ENCODE measurements at regions not wholly inside any gene's neighbourhood (a gene's known extent, or its start where the extent isn't known, plus 50 kb on each side); places are given as distances from the start of the nearest gene placed in this dataset.
"Not testable (repeated sequence)": the region's sequence is repeated elsewhere in the genome, so short reads cannot be mapped to it uniquely, and the experiment has no call there.

DNA sequence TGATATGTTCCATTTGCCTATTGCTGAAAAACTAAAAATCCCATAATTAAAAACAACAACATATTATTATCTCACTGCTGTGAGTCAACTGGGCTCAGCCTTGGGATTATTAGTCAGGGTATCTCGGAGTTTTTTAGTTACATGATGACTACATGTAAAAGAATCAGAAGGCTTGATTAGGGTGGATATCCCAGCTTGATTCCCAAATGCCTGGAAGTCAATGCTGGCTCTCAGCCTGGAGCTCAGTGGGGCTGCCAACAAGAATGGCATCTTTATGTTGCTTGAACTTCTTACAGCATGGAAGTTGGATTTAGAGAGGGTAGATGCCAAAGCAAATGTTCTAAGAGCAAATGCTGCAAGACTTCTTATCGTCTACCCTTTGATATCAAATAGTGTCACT is 278.5 kb downstream of the PLOD2 start:
- no peak for ATAC-seq (ENCODE audit: low read depth)
- Mint-ChIP-seq H3K27me3 (no peaks in the 10 kb centered on the region), H3K27ac (no peak overlapping the region), H3K9me3 (peaks cover 3% of the 10 kb centered on the region), H3K36me3 (no peaks in the 10 kb centered on the region), H3K4me1 (no peaks in the 10 kb centered on the region), H3K4me3 (no peak overlapping the region)
- DNase-seq (ENCODE audit: low spot score in 2 of 2), result no peak

DNA sequence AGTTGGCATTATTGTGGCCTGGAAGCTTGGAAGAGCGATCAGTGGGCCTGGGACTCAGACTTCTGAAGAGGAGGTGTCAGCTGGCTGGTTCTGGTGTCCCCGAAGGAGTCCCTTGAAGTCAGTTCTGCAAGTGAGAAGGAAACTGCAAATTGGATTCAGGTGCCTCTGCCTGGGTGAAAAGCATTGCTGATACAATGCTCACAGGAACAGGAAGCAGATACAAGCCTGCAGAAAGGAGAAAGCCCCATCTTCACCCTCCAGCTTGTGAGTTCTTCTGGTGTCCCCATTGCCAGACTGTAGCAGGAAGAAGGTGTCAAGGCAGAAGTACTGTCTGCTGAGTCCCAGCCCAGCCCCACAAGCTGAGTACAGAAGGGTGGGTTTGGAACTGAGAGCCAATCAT is 271.3 kb downstream of the PLOD2 start:
- Mint-ChIP-seq H3K27ac (no peak overlapping the region), H3K4me3 (no peak overlapping the region), H3K4me1 (no peaks in the 10 kb centered on the region), H3K9me3 (no peaks in the 10 kb centered on the region), H3K27me3 (no peaks in the 10 kb centered on the region), H3K36me3 (no peaks in the 10 kb centered on the region)
- ATAC-seq (ENCODE audit: low read depth) (no peak), DNase-seq (ENCODE audit: low spot score in 2 of 2) (no peak)

DNA sequence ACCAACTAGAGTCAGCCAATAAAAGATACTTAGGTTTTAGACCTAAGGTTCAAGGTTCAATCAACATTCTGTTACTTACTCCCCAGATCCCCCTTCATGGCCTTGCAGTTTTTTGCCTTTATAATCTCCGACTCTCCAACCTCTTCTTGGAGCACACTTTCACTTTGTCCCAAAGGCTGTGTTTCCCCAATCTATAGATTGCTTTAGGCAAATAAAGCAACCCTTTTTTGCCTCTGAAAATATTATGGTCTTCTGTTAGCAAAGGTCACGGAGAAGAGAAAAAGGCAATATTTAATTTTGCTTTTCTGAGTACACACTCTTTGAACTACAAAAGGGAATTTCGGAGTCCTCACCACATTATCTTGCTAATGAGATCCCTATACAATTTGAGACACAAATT is 268.1 kb downstream of the PLOD2 start:
- ATAC-seq (ENCODE audit: low read depth) (no peak), DNase-seq (ENCODE audit: low spot score in 2 of 2) (no peak)
- H3K36me3 Mint-ChIP-seq, result no peaks in the 10 kb centered on the region
- no peaks in the 10 kb centered on the region for H3K27me3 Mint-ChIP-seq
- no peaks in the 10 kb centered on the region for H3K4me1 Mint-ChIP-seq
- H3K9me3 Mint-ChIP-seq, result peaks cover 1% of the 10 kb centered on the region
- H3K27ac Mint-ChIP-seq, result no peak overlapping the region
- H3K4me3 Mint-ChIP-seq, result no peak overlapping the region

DNA sequence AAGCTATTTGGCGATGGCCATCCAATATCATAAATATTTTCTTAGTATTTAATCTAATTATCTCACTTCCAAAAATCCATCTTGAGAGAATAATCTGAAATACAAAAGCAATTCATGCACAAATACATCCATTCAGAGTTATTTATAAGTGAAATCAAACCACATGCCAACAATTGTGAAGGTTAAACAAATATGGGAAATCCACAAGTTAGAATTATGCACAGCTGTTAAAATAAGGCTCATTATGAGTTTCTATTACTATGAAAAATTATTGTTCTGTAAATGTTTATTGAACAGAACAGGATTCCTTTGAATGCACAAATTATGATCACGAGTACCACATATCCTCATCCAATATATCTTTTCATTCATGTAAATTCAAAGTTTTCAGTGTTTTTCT is 267.7 kb downstream of the PLOD2 start:
- peaks cover 1% of the 10 kb centered on the region for H3K9me3 Mint-ChIP-seq
- ATAC-seq (ENCODE audit: low read depth) (no peak), DNase-seq (ENCODE audit: low spot score in 2 of 2) (no peak)
- no peak overlapping the region for H3K4me3 Mint-ChIP-seq
- no peaks in the 10 kb centered on the region for H3K27me3 Mint-ChIP-seq
- no peaks in the 10 kb centered on the region for H3K4me1 Mint-ChIP-seq
- no peak overlapping the region for H3K27ac Mint-ChIP-seq
- no peaks in the 10 kb centered on the region for H3K36me3 Mint-ChIP-seq

DNA sequence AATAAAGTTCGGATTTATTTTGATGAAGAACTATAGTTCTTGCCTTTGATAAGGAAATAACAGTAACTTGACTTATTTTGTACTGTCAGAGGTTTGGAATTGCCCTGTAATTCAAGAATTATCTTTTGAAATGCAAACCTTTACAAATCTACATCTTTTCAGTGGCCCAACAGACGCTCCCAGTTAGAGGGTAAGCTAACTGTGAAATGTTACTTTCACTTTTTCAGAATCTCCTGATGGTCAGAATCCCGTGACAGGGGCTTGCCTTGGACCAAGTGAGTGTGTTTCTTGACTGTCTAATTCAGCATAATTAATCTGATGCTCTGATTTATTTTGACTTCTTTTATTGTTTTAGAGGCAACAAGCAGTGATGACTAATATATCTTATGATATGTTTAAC is 262.5 kb downstream of the PLOD2 start:
- H3K27ac Mint-ChIP-seq, result no peak overlapping the region
- H3K36me3 Mint-ChIP-seq, result no peaks in the 10 kb centered on the region
- no peak overlapping the region for H3K4me3 Mint-ChIP-seq
- DNase-seq (ENCODE audit: low spot score in 2 of 2) (no peak), ATAC-seq (ENCODE audit: low read depth) (no peak)
- peaks cover 1% of the 10 kb centered on the region for H3K9me3 Mint-ChIP-seq
- no peaks in the 10 kb centered on the region for H3K27me3 Mint-ChIP-seq
- no peaks in the 10 kb centered on the region for H3K4me1 Mint-ChIP-seq

DNA sequence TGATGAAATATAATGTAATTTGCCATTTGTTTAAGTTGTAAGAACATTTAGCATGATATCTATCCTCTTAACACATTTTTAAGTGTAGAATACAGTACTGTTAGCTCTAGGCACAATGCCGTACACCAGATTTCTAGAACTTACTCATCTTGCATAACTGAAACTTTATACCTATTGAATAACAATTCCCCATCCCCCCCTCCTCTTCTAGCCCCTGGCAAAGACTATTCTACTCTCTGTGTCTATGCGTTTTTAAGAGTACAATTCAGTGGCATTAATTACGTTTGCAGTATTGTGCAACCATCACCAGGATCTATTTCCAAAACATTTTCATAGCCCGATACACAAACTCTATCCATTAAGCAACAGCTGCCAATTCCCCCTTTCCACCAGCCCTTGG is 261.7 kb downstream of the PLOD2 start:
- no peak for DNase-seq (ENCODE audit: low spot score in 2 of 2)
- Mint-ChIP-seq H3K27ac (no peak overlapping the region), H3K4me3 (no peak overlapping the region), H3K36me3 (no peaks in the 10 kb centered on the region), H3K4me1 (no peaks in the 10 kb centered on the region), H3K27me3 (no peaks in the 10 kb centered on the region), H3K9me3 (peaks cover 1% of the 10 kb centered on the region)
- no peak for ATAC-seq (ENCODE audit: low read depth)

DNA sequence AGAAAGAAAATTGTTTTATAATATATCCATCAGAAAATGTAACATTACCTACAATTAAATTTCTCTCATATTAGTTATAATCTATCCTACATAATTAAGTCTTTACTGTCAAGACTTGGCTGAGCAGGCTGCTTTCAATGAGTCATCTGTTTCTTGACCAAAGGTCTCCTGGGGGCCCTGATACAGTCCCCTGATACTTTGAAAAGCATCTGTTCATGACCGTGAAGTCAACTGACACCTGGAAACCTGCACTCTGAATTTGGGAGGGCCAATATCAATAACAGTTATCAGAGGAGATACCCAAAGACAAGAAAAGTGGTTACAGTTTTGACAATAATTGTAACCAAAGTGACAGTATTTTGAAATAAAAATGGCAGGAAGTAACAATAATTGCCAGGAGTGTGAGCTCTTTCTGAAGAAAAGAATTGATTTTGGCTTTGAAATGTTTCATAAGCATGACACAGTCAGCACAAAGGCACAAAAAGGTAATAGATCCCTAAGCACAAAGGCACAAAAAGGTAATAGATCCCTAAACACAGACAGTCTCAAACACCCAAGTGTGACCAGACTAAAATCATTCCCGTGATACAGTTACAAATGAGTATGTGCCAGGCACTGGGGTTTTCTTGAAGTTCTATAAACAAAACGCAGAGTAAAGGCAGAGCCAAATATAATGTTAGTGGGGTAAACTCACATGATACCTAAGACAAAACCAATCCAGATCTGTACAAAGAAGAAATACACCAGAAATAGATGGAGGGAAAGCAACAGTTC is 260.7 kb downstream of the PLOD2 start:
- ATAC-seq (ENCODE audit: low read depth) (no peak), DNase-seq (ENCODE audit: low spot score in 2 of 2) (no peak)
- Mint-ChIP-seq H3K9me3 (peaks cover 1% of the 10 kb centered on the region), H3K36me3 (no peaks in the 10 kb centered on the region), H3K4me1 (no peaks in the 10 kb centered on the region), H3K27ac (no peak overlapping the region), H3K27me3 (no peaks in the 10 kb centered on the region), H3K4me3 (no peak overlapping the region)

DNA sequence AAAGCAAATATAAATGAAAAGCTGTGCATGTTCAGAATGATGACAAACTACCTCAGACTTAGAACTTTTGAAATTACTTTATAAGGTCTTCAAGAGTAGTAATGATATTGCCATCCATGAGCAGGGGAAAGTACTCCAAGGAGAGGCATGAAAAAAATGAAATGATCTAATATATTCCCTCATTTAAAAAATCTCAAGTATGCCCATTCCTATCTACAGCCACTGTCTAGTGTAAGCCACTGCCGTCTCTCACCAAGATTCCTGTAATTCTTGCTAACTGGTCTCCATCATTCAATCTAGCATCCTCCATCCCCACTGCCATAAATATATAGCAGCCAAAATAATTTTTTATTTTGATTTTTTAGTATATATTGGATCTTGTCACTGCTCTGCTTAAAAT is 258.8 kb downstream of the PLOD2 start:
- ATAC-seq (ENCODE audit: low read depth) (no peak), DNase-seq (ENCODE audit: low spot score in 2 of 2) (no peak)
- Mint-ChIP-seq H3K9me3 (no peaks in the 10 kb centered on the region), H3K36me3 (no peaks in the 10 kb centered on the region), H3K27ac (no peak overlapping the region), H3K4me1 (no peaks in the 10 kb centered on the region), H3K27me3 (no peaks in the 10 kb centered on the region), H3K4me3 (no peak overlapping the region)

DNA sequence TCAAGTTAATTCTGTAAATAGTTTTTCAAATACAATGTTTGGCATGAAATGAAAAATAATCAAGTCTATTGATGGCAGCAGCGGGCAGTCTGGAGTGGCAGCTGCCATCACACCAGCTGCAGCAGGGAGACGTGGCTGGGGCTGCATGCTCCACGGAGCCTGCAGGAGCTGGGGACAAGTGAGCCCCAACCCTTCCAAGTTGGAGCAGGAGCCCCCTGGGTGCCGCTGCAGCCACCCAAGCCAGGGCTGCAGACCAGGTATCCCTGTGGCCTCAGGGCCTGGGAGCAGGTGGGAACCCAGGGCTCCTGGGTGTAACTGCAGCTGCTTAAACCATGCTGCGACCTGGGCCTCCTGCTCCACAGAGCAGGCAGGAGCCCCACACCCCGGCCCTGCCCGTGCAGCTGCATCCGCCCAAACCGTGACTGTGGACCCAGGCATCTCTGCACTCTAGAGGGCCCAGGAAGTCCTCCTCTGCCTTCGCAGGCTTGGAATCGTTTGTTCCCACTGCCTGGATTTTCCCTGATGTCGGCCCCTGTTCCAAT is 257.4 kb downstream of the PLOD2 start:
- no peaks in the 10 kb centered on the region for H3K36me3 Mint-ChIP-seq
- ATAC-seq (ENCODE audit: low read depth), result no peak
- H3K27ac Mint-ChIP-seq, result no peak overlapping the region
- no peak overlapping the region for H3K4me3 Mint-ChIP-seq
- H3K9me3 Mint-ChIP-seq, result no peaks in the 10 kb centered on the region
- DNase-seq (ENCODE audit: low spot score in 2 of 2), result no peak
- H3K4me1 Mint-ChIP-seq, result no peaks in the 10 kb centered on the region
- H3K27me3 Mint-ChIP-seq, result no peaks in the 10 kb centered on the region

DNA sequence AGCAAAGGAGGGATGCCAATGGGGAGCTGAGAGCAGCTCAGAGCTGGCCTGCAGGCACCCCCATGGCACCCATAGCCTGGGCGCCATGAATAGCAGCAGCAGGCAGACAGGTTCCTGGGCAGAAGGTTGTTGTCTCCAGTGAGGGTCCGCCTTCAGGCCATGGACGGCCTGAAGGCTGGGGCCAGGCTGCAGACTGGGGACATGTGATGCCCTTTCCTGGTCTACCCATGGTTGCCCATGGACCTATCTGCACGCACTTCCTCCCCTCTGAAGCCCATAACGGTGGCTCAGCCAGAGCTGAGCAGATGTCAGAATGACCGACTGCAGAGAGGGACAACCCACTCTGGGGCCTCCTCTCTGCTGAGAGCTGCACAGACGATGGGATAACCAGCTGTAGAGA is 256.8 kb downstream of the PLOD2 start:
- Mint-ChIP-seq H3K9me3 (no peaks in the 10 kb centered on the region), H3K36me3 (no peaks in the 10 kb centered on the region), H3K4me1 (no peaks in the 10 kb centered on the region), H3K27me3 (no peaks in the 10 kb centered on the region), H3K27ac (no peak overlapping the region), H3K4me3 (no peak overlapping the region)
- ATAC-seq (ENCODE audit: low read depth) (no peak), DNase-seq (ENCODE audit: low spot score in 2 of 2) (no peak)

DNA sequence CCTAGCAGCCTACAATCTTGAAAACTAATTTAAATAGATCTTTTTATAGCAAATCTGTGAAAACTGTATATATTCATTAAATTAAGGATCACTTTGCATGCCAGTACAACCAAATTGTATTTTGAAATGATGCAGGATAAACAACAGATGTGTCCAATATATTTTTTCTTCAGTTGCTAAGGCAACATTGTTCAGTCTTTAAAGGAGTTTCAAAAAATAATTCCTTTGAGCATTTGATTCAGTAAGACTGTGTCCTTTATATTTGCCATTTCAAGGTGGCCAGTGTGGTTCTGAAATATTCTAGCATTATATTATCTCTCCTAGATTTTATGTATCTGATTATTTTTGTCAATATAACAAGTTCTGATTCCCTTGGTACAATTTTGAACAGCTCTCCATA is 254.7 kb downstream of the PLOD2 start:
- Mint-ChIP-seq H3K27me3 (no peaks in the 10 kb centered on the region), H3K9me3 (no peaks in the 10 kb centered on the region), H3K4me1 (no peaks in the 10 kb centered on the region), H3K36me3 (no peaks in the 10 kb centered on the region), H3K4me3 (no peak overlapping the region), H3K27ac (no peak overlapping the region)
- DNase-seq (ENCODE audit: low spot score in 2 of 2), result no peak
- no peak for ATAC-seq (ENCODE audit: low read depth)

DNA sequence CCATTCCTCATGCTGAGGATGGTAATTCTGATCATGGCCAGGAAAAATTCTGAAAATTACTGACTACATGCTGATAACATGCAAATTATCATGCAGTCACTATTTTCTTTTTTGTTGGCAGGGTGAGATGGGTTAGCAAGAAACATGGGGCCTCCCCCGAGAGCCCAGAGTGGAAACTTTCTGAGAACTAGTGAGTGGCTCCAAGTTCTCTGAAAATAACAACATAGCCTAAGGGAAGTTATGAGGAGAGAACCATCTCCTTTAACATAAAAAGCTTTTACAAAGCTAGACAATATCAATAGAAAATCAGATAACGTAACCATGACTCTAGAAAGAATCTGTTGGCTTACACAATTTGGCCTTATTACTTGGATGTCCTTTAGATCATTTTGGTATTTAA is 254.2 kb downstream of the PLOD2 start:
- Mint-ChIP-seq H3K27ac (no peak overlapping the region), H3K4me3 (no peak overlapping the region), H3K36me3 (no peaks in the 10 kb centered on the region), H3K4me1 (no peaks in the 10 kb centered on the region), H3K9me3 (no peaks in the 10 kb centered on the region), H3K27me3 (no peaks in the 10 kb centered on the region)
- ATAC-seq (ENCODE audit: low read depth) (no peak), DNase-seq (ENCODE audit: low spot score in 2 of 2) (no peak)

DNA sequence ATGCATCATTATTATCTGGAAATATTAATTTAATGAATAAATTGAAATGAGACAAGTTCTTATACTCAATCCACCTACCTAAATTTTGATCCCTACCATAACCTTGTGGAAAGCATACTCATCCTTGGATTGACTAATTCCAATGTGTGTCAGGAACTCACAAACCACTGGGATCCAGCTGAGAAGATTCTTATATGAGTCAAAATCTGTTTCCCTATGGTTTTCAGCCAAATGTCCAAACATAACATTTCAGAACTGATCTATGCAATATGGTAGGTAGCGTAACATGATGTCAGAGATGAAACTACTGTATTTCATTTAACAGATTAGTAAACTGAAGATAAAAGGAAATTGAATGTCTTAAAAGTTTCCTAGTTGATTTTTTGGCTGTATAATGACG is 250.0 kb downstream of the PLOD2 start:
- Mint-ChIP-seq H3K4me1 (no peaks in the 10 kb centered on the region), H3K4me3 (no peak overlapping the region), H3K36me3 (no peaks in the 10 kb centered on the region), H3K27me3 (no peaks in the 10 kb centered on the region), H3K9me3 (peaks cover 1% of the 10 kb centered on the region), H3K27ac (no peak overlapping the region)
- no peak for ATAC-seq (ENCODE audit: low read depth)
- no peak for DNase-seq (ENCODE audit: low spot score in 2 of 2)

DNA sequence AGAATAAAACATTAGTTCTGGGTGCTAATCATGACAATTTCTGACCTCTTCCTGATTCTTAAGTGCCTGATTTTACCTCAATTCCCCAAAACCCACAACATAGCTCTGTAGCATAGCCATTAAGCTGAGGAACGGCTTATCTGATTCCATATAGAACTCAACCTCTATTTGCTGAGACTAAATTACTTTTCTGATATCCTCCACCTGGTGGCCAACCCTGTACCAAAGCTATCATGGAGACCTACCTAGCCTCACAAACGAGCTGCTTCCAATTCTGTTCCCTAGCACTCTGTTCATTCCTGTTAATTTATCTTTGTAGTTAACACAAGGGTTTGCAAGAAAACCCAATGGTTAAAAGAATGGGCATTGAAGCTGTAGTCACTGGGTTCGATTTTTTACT is 245.2 kb downstream of the PLOD2 start:
- Mint-ChIP-seq H3K9me3 (peaks cover 2% of the 10 kb centered on the region), H3K4me1 (no peaks in the 10 kb centered on the region), H3K27me3 (no peaks in the 10 kb centered on the region), H3K4me3 (no peak overlapping the region), H3K27ac (no peak overlapping the region), H3K36me3 (no peaks in the 10 kb centered on the region)
- ATAC-seq (ENCODE audit: low read depth) (no peak), DNase-seq (ENCODE audit: low spot score in 2 of 2) (no peak)

DNA sequence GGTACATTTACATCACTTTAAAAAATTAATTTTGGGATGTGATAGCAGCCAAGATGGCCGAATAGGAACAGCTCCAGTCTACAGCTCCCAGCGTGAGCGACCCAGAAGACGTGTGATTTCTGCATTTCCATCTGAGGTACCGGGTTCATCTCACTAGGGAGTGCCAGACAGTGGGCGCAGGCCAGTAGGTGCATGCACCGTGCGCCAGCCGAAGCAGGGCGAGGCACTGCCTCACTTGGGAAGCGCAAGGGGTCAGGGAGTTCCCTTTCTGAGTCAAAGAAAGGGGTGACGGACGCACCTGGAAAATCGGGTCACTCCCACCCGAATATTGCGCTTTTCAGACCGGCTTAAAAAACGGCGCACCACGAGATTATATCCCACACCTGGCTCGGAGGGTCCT is 233.2 kb downstream of the PLOD2 start:
- H3K27me3 Mint-ChIP-seq; DNase-seq (ENCODE audit: low spot score in 2 of 2); H3K9me3 Mint-ChIP-seq; H3K4me1 Mint-ChIP-seq; H3K36me3 Mint-ChIP-seq; ATAC-seq (ENCODE audit: low read depth); H3K4me3 Mint-ChIP-seq; H3K27ac Mint-ChIP-seq: not testable (repeated sequence)
